Fibroblast of lung (primary cell): ENCODE measurements at regions not wholly inside any gene's neighbourhood (a gene's known extent, or its start where the extent isn't known, plus 50 kb on each side); places are given as distances from the start of the nearest gene placed in this dataset.
"Not testable (repeated sequence)": the region's sequence is repeated elsewhere in the genome, so short reads cannot be mapped to it uniquely, and the experiment has no call there.

Experiments
- DNase-seq, 2 donors: peaks; one replicate each; pipeline versions ENCODE4 v3.0.0 to v3.0.0-alpha.2; 2010; ENCODE audit warnings: low read depth in 2 of 2
- H2AFZ ChIP-seq: 2 replicates; pipeline ENCODE4 v1.5.1; 2012; ENCODE audit warnings: low read length, control low read depth, inconsistent platforms
- H3K27ac ChIP-seq: 2 replicates; pipeline ENCODE4 v1.5.1; 2011; ENCODE audit warnings: low read length, control low read depth; ENCODE audit not compliant: insufficient read depth
- H3K27me3 ChIP-seq: 2 replicates; pipeline ENCODE4 v1.5.1; 2011; ENCODE audit warnings: mild to moderate bottlenecking, low read length; ENCODE audit not compliant: control insufficient read depth, insufficient read depth
- H3K36me3 ChIP-seq: 2 replicates; pipeline ENCODE4 v1.5.1; 2011; ENCODE audit warnings: low read length; ENCODE audit not compliant: control insufficient read depth, insufficient read depth
- H3K4me1 ChIP-seq: 2 replicates; pipeline ENCODE4 v1.5.1; 2011; ENCODE audit warnings: low read length; ENCODE audit not compliant: control insufficient read depth, insufficient read depth; ENCODE audit errors: extremely low read depth
- H3K4me2 ChIP-seq: 2 replicates; pipeline ENCODE4 v1.5.1; 2011; ENCODE audit warnings: low read length, control low read depth; ENCODE audit not compliant: insufficient read depth; ENCODE audit errors: extremely low read depth
- H3K4me3 ChIP-seq, 4 experiments: fragments of 200-600 bp in 1 of 4; sonication (generic) in 1 of 4; replicated peaks in 1 of 4; 2 replicates each; pipeline ENCODE4 v1.5.1; 2011 to 2016; ENCODE audit warnings: low read length in 4 of 4, low read depth in 3 of 4, mild to moderate bottlenecking in 3 of 4, control low read depth in 2 of 4, inconsistent platforms in 1 of 4, mixed read lengths in 1 of 4; ENCODE audit not compliant: insufficient read depth in 1 of 4; ENCODE audit errors: control extremely low read depth in 1 of 4
- H3K79me2 ChIP-seq: 2 replicates; pipeline ENCODE4 v1.5.1; 2012; ENCODE audit warnings: mild to moderate bottlenecking, low read length, inconsistent platforms; ENCODE audit not compliant: control insufficient read depth, insufficient read depth
- H3K9ac ChIP-seq: 2 replicates; pipeline ENCODE4 v1.5.1; 2011; ENCODE audit warnings: mild to moderate bottlenecking, low read length, control low read depth; ENCODE audit not compliant: insufficient read depth
- H3K9me3 ChIP-seq: 2 replicates; pipeline ENCODE4 v1.5.1; 2012; ENCODE audit warnings: low read depth, low read length; ENCODE audit not compliant: control insufficient read depth, insufficient read depth
- H4K20me1 ChIP-seq: 2 replicates; pipeline ENCODE4 v1.5.1; 2011; ENCODE audit warnings: low read length; ENCODE audit not compliant: control insufficient read depth, insufficient read depth; ENCODE audit errors: extremely low read depth
- CTCF ChIP-seq, 2 donors: IDR thresholded peaks in 1 of 2; conservative IDR thresholded peaks in 1 of 2; 1 replicate in 1 of 2; 2 replicates in 1 of 2; pipeline ENCODE4 v1.5.1; 2011 to 2012; ENCODE audit warnings: low read length in 2 of 2, control low read depth in 1 of 2, inconsistent platforms in 1 of 2, low read depth in 1 of 2, mild to moderate bottlenecking in 1 of 2
- EZH2 ChIP-seq: IDR thresholded peaks from 2 replicates; pipeline ENCODE4 v1.5.1; 2012; ENCODE audit warnings: low read length, control low read depth, mild to moderate bottlenecking; ENCODE audit errors: missing control alignments

DNA sequence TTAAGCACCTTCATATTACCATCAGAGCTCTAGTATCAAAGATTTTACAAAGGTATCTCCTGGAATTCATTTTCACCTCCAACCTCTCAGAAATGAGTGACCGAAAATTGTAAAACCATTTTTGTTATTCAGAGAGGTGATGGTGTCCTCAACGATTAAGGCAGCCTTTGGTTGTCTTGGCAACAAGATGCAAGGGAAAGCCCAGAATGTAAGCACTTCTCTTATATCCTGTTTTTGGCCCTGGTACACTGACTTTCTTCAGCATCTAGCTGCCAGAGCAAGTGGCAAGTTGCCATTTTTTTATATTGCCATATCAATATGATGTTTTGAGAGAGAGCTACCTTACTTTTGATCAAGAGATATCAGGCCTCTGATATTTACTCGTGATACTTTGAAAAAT is 384.9 kb upstream of the NECTIN3 start:
- H2AFZ ChIP-seq = no peak overlapping the region
- H3K27ac ChIP-seq = no peak overlapping the region
- no peak overlapping the region for H3K4me3 ChIP-seq
- DNase-seq = peak in 1 of 2 donors; percentile 32
- no peaks in the 10 kb centered on the region for H3K36me3 ChIP-seq
- H3K79me2 ChIP-seq = no peaks in the 10 kb centered on the region
- TF ChIP-seq CTCF (conservative IDR thresholded peaks at IDR 0.05 in 1 of 2, IDR thresholded peaks at IDR 0.05 in 1 of 2; ENCODE audit: low read depth in 1 of 2, low read length in 2 of 2) = no peak
- no peak overlapping the region for H3K9ac ChIP-seq
- no peaks in the 10 kb centered on the region for H3K4me1 ChIP-seq
- H3K27me3 ChIP-seq = no peaks in the 10 kb centered on the region
- no peaks in the 10 kb centered on the region for H4K20me1 ChIP-seq
- no peaks in the 10 kb centered on the region for H3K9me3 ChIP-seq
- H3K4me2 ChIP-seq = no peak overlapping the region

GRCh38 chr3:110687138-110687537 is 384.5 kb upstream of the NECTIN3 start:
- H3K79me2 ChIP-seq = no peaks in the 10 kb centered on the region
- no peak overlapping the region for H3K27ac ChIP-seq
- no peak overlapping the region for H3K4me3 ChIP-seq
- no peak overlapping the region for H3K4me2 ChIP-seq
- no peak overlapping the region for H2AFZ ChIP-seq
- no peaks in the 10 kb centered on the region for H3K27me3 ChIP-seq
- H4K20me1 ChIP-seq = no peaks in the 10 kb centered on the region
- H3K36me3 ChIP-seq = no peaks in the 10 kb centered on the region
- peak in 1 of 2 donors; percentile 48 for DNase-seq
- no peak overlapping the region for H3K9ac ChIP-seq
- TF ChIP-seq EZH2 (no peak), CTCF (conservative IDR thresholded peaks at IDR 0.05 in 1 of 2, IDR thresholded peaks at IDR 0.05 in 1 of 2; ENCODE audit: low read depth in 1 of 2, low read length in 2 of 2) (no peak)
- no peaks in the 10 kb centered on the region for H3K4me1 ChIP-seq
- H3K9me3 ChIP-seq = no peaks in the 10 kb centered on the region

DNA sequence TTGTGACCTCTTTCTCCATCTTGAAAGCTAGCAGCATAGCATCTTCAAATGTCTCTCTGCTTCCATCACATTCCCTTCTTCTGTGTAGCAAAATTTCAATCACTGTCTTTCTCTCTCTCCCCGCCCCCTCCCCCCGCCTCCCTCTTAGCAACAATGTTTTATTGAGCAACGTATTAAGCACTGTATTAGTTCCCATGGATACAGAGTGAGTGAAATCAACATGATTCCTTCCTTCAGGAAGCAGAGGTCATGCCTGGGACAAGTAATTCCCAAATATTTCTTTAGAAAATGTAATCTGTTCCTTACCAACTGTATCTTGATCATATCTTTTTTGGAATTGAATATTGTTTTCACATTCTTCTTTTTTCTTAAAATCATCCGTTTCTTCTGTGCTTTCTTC is 373.7 kb upstream of the NECTIN3 start:
- Histone ChIP-seq H4K20me1 (no peaks in the 10 kb centered on the region), H3K27me3 (no peaks in the 10 kb centered on the region), H3K4me1 (no peaks in the 10 kb centered on the region), H3K27ac (peak overlapping the region; percentile 54), H3K9me3 (no peaks in the 10 kb centered on the region), H3K4me2 (peak overlapping the region; percentile 2), H3K4me3 (no peak overlapping the region), H3K36me3 (no peaks in the 10 kb centered on the region), H2AFZ (peak overlapping the region; percentile 74), H3K79me2 (no peaks in the 10 kb centered on the region), H3K9ac (no peak overlapping the region)
- TF ChIP-seq CTCF (conservative IDR thresholded peaks at IDR 0.05 in 1 of 2, IDR thresholded peaks at IDR 0.05 in 1 of 2; ENCODE audit: low read depth in 1 of 2, low read length in 2 of 2) (no peak), EZH2 (no peak)
- peak in 1 of 2 donors; percentile 76 for DNase-seq

DNA sequence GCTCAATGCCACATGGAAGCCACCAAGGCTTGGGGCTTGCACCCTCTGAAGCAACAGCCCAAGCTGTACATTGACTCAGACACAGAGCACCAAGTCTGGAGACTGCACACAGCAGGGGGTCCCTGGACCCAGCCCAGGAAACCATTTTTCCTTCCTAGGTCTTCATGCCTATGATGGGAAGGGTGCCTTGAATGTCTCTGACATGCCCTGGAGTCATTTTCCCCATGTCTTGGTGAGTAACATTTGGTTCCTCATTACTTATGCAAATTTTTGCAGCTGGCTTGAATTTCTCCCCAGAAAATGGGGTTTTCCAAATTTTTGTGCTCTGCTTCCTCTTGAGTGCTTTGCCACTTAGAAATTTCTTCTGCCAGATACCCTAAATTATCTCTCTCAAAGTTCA is 367.3 kb upstream of the NECTIN3 start:
- H4K20me1 ChIP-seq, H2AFZ ChIP-seq, H3K27ac ChIP-seq, H3K9ac ChIP-seq, H3K4me3 ChIP-seq, H3K36me3 ChIP-seq, H3K27me3 ChIP-seq, H3K9me3 ChIP-seq, H3K79me2 ChIP-seq, H3K4me2 ChIP-seq, H3K4me1 ChIP-seq, DNase-seq: not testable (repeated sequence)
